ENCODE measurements at regions not wholly inside any gene's neighbourhood (a gene's known extent, or its start where the extent isn't known, plus 50 kb on each side); places are given as distances from the start of the nearest gene placed in this dataset.

GRCh38 chr2:18110222-18110621 lies 231.8 kb downstream of the KCNS3 start (continued):
- no peak for TF ChIP-seq MTA3 (IDR thresholded peaks at IDR 0.05; ENCODE audit: borderline replicate concordance, low read length)
- TF ChIP-seq PAX8 (IDR thresholded peaks at IDR 0.05), result no peak

GRCh38 chr2:18106841-18107240 lies 228.4 kb downstream of the KCNS3 start:
- FAIRE-seq (no peak), ATAC-seq (no peak), DNase-seq (ENCODE audit: low read depth, low spot score) (no peak)
- Histone ChIP-seq H4K20me1 (ENCODE audit: control insufficient read depth, insufficient read depth) (no peaks in the 10 kb centered on the region), H3K36me3 (ENCODE audit: control insufficient read depth in 2 of 2, insufficient read depth in 2 of 2, low read length in 1 of 2) (no peaks in the 10 kb centered on the region), H3K4me2 (ENCODE audit: control insufficient read depth, insufficient read depth) (no peak overlapping the region), H3K27me3 (replicated peaks in 1 of 2; ENCODE audit: control insufficient read depth in 2 of 2, insufficient read depth in 2 of 2, low read length in 1 of 2) (no peaks in the 10 kb centered on the region; a peak in 2 of 4 replicates), H3K4me1 (ENCODE audit: control insufficient read depth, insufficient read depth, low read length) (no peaks in the 10 kb centered on the region), H3K4me3 (no peak overlapping the region), H3K79me2 (ENCODE audit: control insufficient read depth, insufficient read depth, low read length) (no peaks in the 10 kb centered on the region), H3K27ac (ENCODE audit: control insufficient read depth, insufficient read depth) (no peak overlapping the region), H2AFZ (ENCODE audit: control insufficient read depth, low read depth, low read length) (no peak overlapping the region), H3K9ac (ENCODE audit: control insufficient read depth, insufficient read depth, low read length) (no peak overlapping the region), H3K9me3 (replicated peaks; ENCODE audit: control insufficient read depth, insufficient read depth, low read length) (no peaks in the 10 kb centered on the region)
- SMC1A ChIA-PET (ENCODE audit: uncharacterized antibody, unreplicated experiment), result interaction anchor here (0.5 kb wide), 1 partner anchor 1836 kb away, joined by 3 read pairs; no protein-coding TSS in a partner anchor
- RAD21 ChIA-PET (ENCODE audit: unreplicated experiment), result no interaction called here
- 3% methylated on average over 2 of the region's 2 CpGs for WGBS (ENCODE audit: insufficient coverage, insufficient replicate concordance, low lambda C conversion rate, missing lambda C conversion rate)
- TF ChIP-seq KDM1A (IDR thresholded peaks at IDR 0.05; ENCODE audit: borderline replicate concordance), result no peak
- no peak for TF ChIP-seq PRDM15 (CRISPR knock-in tag; IDR thresholded peaks at IDR 0.05)
- no peak for TF ChIP-seq YY1 (IDR thresholded peaks at IDR 0.05; ENCODE audit: low read depth, low read length)
- TF ChIP-seq RUNX3 (IDR thresholded peaks at IDR 0.05; ENCODE audit: low read length), result no peak
- no peak for TF ChIP-seq RCOR1 (conservative IDR thresholded peaks at IDR 0.05; ENCODE audit: low read depth, low read length)
- no peak for TF ChIP-seq BMI1 (IDR thresholded peaks at IDR 0.05; ENCODE audit: borderline replicate concordance)
- no peak for TF ChIP-seq NR2C1 (IDR thresholded peaks at IDR 0.05)
- no peak for TF ChIP-seq NFIC (IDR thresholded peaks at IDR 0.05; ENCODE audit: low read depth, low read length)
- no peak for TF ChIP-seq SREBF2 (IDR thresholded peaks at IDR 0.05; ENCODE audit: low read length)
- TF ChIP-seq FOXK2 (IDR thresholded peaks at IDR 0.05), result no peak
- no peak for TF ChIP-seq EED (IDR thresholded peaks at IDR 0.05; ENCODE audit: low read depth)
- no peak for TF ChIP-seq EZH2 (IDR thresholded peaks at IDR 0.05; ENCODE audit: borderline replicate concordance, control insufficient read depth, low read depth, low read length)
- TF ChIP-seq ZBED1 (IDR thresholded peaks at IDR 0.05; ENCODE audit: borderline replicate concordance), result no peak
- no peak for TF ChIP-seq TCF3 (IDR thresholded peaks at IDR 0.05; ENCODE audit: borderline replicate concordance, insufficient read depth, low read depth, low read length)
- TF ChIP-seq MAX (IDR thresholded peaks at IDR 0.05; ENCODE audit: low read depth, low read length), result no peak
- no peak for TF ChIP-seq NR2C2 (IDR thresholded peaks at IDR 0.05; ENCODE audit: borderline replicate concordance, control insufficient read depth, insufficient read length, low read depth)
- CTCF ChIA-PET, result no interaction called here
- in situ Hi-C loops (cut with MboI) (no loop called here), intact Hi-C loops (cut with micrococcal nuclease; ENCODE audit: unreplicated experiment) (no loop called here)
- BruUV-seq (replicated peaks), result no TSS peak
- POLR2A ChIA-PET, result no interaction called here
